Naive thymus-derived CD4-positive, alpha-beta T cell (primary cell): ENCODE measurements at regions not wholly inside any gene's neighbourhood (a gene's known extent, or its start where the extent isn't known, plus 50 kb on each side); places are given as distances from the start of the nearest gene placed in this dataset.

Source experiments
- ATAC-seq: fragments of 150-1000 bp; cut with Tn5 transposase; 2 replicates; pipeline ENCODE4 v1.10.0; 2021; ENCODE audit warnings: mild to moderate bottlenecking, moderate library complexity
- CTCF ChIA-PET: fragments of 350-600 bp; sonication (Branson Sonifier 250); formaldehyde crosslinking; loops from one replicate; lab custom pipeline; 2021; ENCODE audit warnings: antibody characterized with exemption; lab: Charles Lee
- POLR2A ChIA-PET: fragments of 350-600 bp; sonication (Branson Sonifier 250); formaldehyde crosslinking; loops from one replicate; lab custom pipeline; 2021; ENCODE audit warnings: antibody characterized with exemption, inconsistent platforms; lab: Charles Lee
- DNase-seq, 9 donors: peaks; one replicate each; pipeline versions ENCODE4 v3.0.0 to v3.0.0-alpha.2; 2020 to 2022; ENCODE audit warnings: mixed read lengths in 1 of 9
- H3K27ac ChIP-seq: one replicate; pipeline ENCODE4 v1.7.0; 2013; ENCODE audit warnings: mild to moderate bottlenecking, low read depth, low read length, moderate library complexity
- H3K27me3 ChIP-seq, 2 donors: one replicate each; pipeline ENCODE4 v1.7.0; 2013; ENCODE audit warnings: low read length in 2 of 2, mild to moderate bottlenecking in 2 of 2, moderate library complexity in 2 of 2; ENCODE audit not compliant: control insufficient read depth in 2 of 2, insufficient read depth in 2 of 2
- H3K36me3 ChIP-seq, 3 experiments: 1 replicate in 2 of 3; 2 replicates in 1 of 3; pipeline ENCODE4 v1.7.0; 2013; ENCODE audit warnings: low read length in 3 of 3, mild to moderate bottlenecking in 3 of 3, moderate library complexity in 1 of 3; ENCODE audit not compliant: insufficient read depth in 3 of 3, control insufficient read depth in 2 of 3
- H3K4me1 ChIP-seq, 2 donors: one replicate each; pipeline ENCODE4 v1.7.0; 2013; ENCODE audit warnings: low read length in 2 of 2, mild to moderate bottlenecking in 2 of 2, moderate library complexity in 1 of 2; ENCODE audit not compliant: control insufficient read depth in 2 of 2, insufficient read depth in 2 of 2
- H3K4me3 ChIP-seq: 2 replicates; pipeline ENCODE4 v1.7.0; 2013; ENCODE audit warnings: mild to moderate bottlenecking, low read length
- H3K9me3 ChIP-seq, 3 experiments: 1 replicate in 2 of 3; 2 replicates in 1 of 3; pipeline ENCODE4 v1.7.0; 2013; ENCODE audit warnings: low read length in 3 of 3; ENCODE audit not compliant: control insufficient read depth in 2 of 3
- H3K27ac Mint-ChIP-seq, 9 donors: one replicate each; pipeline ENCODE4 v1.8.0; 2020 to 2022; ENCODE audit warnings: mixed read lengths in 9 of 9, mild to moderate bottlenecking in 8 of 9, moderate library complexity in 5 of 9, inconsistent platforms in 2 of 9
- H3K27me3 Mint-ChIP-seq, 5 donors: one replicate each; pipeline ENCODE4 v1.8.0; 2021 to 2022; ENCODE audit warnings: mixed read lengths in 5 of 5, mild to moderate bottlenecking in 1 of 5
- H3K36me3 Mint-ChIP-seq, 5 donors: one replicate each; pipeline ENCODE4 v1.8.0; 2020 to 2022; ENCODE audit warnings: mixed read lengths in 5 of 5, mild to moderate bottlenecking in 3 of 5, inconsistent platforms in 1 of 5
- H3K4me1 Mint-ChIP-seq, 7 donors: one replicate each; pipeline ENCODE4 v1.8.0; 2020 to 2022; ENCODE audit warnings: mixed read lengths in 7 of 7, mild to moderate bottlenecking in 3 of 7, inconsistent platforms in 1 of 7
- H3K4me3 Mint-ChIP-seq, 10 donors: one replicate each; pipeline ENCODE4 v1.8.0; 2020 to 2022; ENCODE audit warnings: mild to moderate bottlenecking in 10 of 10, mixed read lengths in 10 of 10, moderate library complexity in 6 of 10, inconsistent platforms in 2 of 10
- H3K9me3 Mint-ChIP-seq, 11 donors: one replicate each; pipeline ENCODE4 v1.8.0; 2020 to 2022; ENCODE audit warnings: mixed read lengths in 11 of 11, mild to moderate bottlenecking in 4 of 11, inconsistent platforms in 1 of 11, moderate library complexity in 1 of 11
- intact Hi-C, 2 donors: fragments of 100-400 bp; cut with micrococcal nuclease; formaldehyde crosslinking; loops; one replicate each; pipeline ENCODE4 v1.15.1; 2023

- H3K9me3 ChIP-seq, result no peaks in the 10 kb centered on the region
- peaks cover 0 to 2% (median 0%) of the 10 kb centered on the region in 7 donors for H3K4me1 Mint-ChIP-seq
- H3K27ac ChIP-seq, result no peak overlapping the region
- H3K4me1 ChIP-seq, result no peaks in the 10 kb centered on the region
- no peaks in the 10 kb centered on the region for H3K36me3 Mint-ChIP-seq
- H3K4me3 Mint-ChIP-seq, result no peak overlapping the region
- CTCF ChIA-PET, result no interaction called here
- no peaks in the 10 kb centered on the region for H3K36me3 ChIP-seq
- POLR2A ChIA-PET, result no interaction called here
- peaks cover 0 to 1% (median 0%) of the 10 kb centered on the region in 11 donors for H3K9me3 Mint-ChIP-seq
- ATAC-seq (no peak), DNase-seq (no peak)
- no peak overlapping the region for H3K27ac Mint-ChIP-seq
- H3K27me3 ChIP-seq, result no peaks in the 10 kb centered on the region
- H3K27me3 Mint-ChIP-seq, result peaks cover 4 to 16% (median 12%) of the 10 kb centered on the region in 5 donors
- no peak overlapping the region for H3K4me3 ChIP-seq
- intact Hi-C loops, result no loop called here
Measured at GRCh38 chr5:133736512-133736911, 124.2 kb upstream of the FSTL4 start.

- Histone ChIP-seq H3K27me3 (no peaks in the 10 kb centered on the region), H3K27ac (no peak overlapping the region), H3K4me1 (no peaks in the 10 kb centered on the region), H3K9me3 (no peaks in the 10 kb centered on the region), H3K36me3 (no peaks in the 10 kb centered on the region), H3K4me3 (no peak overlapping the region)
- Mint-ChIP-seq H3K27me3 (peaks cover 4 to 10% (median 7%) of the 10 kb centered on the region in 5 donors), H3K4me3 (no peak overlapping the region), H3K27ac (no peak overlapping the region), H3K36me3 (no peaks in the 10 kb centered on the region), H3K9me3 (peaks cover 0 to 4% (median 0%) of the 10 kb centered on the region in 11 donors), H3K4me1 (peaks cover 0 to 2% (median 0%) of the 10 kb centered on the region in 7 donors)
- intact Hi-C loops, result no loop called here
- ATAC-seq, result no peak
- POLR2A ChIA-PET, result no interaction called here
- CTCF ChIA-PET, result no interaction called here
- DNase-seq, result no peak
Measured at GRCh38 chr5:133735346-133735745, 123.0 kb upstream of the FSTL4 start.

DNA sequence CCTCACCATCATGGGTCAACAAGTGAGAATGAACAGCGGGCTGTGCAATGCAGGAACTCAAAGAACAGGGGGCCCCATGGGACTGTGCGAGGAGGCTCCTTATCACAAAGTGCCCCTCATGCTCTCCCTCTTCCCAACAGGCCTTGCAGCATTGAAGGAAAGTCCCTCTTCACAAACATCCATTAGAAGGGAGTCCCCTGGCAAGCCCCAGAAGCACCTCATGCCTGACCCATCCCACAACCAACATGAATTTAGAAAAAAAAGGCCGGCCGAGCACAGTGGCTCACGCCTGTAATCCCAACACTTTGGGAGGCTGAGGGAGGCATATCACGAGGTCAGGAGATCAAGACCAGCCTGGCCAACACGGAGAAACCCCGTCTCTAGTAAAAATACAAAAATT lies 122.6 kb upstream of the FSTL4 start:
- ChIA-PET POLR2A (no interaction called here), CTCF (no interaction called here)
- H3K9me3 Mint-ChIP-seq, result peaks cover 0 to 5% (median 0%) of the 10 kb centered on the region in 11 donors
- H3K36me3 ChIP-seq, result no peaks in the 10 kb centered on the region
- intact Hi-C loops, result no loop called here
- no peak overlapping the region for H3K4me3 Mint-ChIP-seq
- H3K4me3 ChIP-seq, result no peak overlapping the region
- no peaks in the 10 kb centered on the region for H3K27me3 ChIP-seq
- peaks cover 0 to 2% (median 0%) of the 10 kb centered on the region in 7 donors for H3K4me1 Mint-ChIP-seq
- H3K36me3 Mint-ChIP-seq, result no peaks in the 10 kb centered on the region
- H3K27me3 Mint-ChIP-seq, result peaks cover 4 to 10% (median 7%) of the 10 kb centered on the region in 5 donors
- no peak overlapping the region for H3K27ac ChIP-seq
- ATAC-seq (no peak), DNase-seq (no peak)
- no peak overlapping the region for H3K27ac Mint-ChIP-seq
- H3K4me1 ChIP-seq, result no peaks in the 10 kb centered on the region
- no peaks in the 10 kb centered on the region for H3K9me3 ChIP-seq

GRCh38 chr5:133732536-133732935 lies 120.2 kb upstream of the FSTL4 start:
- H3K9me3 Mint-ChIP-seq, result peaks cover 0 to 7% (median 0%) of the 10 kb centered on the region in 11 donors
- H3K36me3 ChIP-seq, result no peaks in the 10 kb centered on the region

GRCh38 chr5:133731951-133732350 lies 119.6 kb upstream of the FSTL4 start:
- Histone ChIP-seq H3K27ac (no peak overlapping the region), H3K27me3 (no peaks in the 10 kb centered on the region), H3K9me3 (no peaks in the 10 kb centered on the region), H3K36me3 (no peaks in the 10 kb centered on the region), H3K4me1 (no peaks in the 10 kb centered on the region), H3K4me3 (no peak overlapping the region)
- ATAC-seq (no peak), DNase-seq (no peak)
- Mint-ChIP-seq H3K4me3 (no peak overlapping the region), H3K27me3 (peaks cover 4 to 20% (median 11%) of the 10 kb centered on the region in 5 donors), H3K9me3 (peaks cover 0 to 7% (median 0%) of the 10 kb centered on the region in 11 donors), H3K36me3 (no peaks in the 10 kb centered on the region), H3K4me1 (no peaks in the 10 kb centered on the region), H3K27ac (no peak overlapping the region)
- POLR2A ChIA-PET, result no interaction called here
- intact Hi-C loops, result no loop called here
- CTCF ChIA-PET, result no interaction called here

More at GRCh38 chr5:133732536-133732935, 120.2 kb upstream of the FSTL4 start:
- no peaks in the 10 kb centered on the region for H3K4me1 ChIP-seq
- no peaks in the 10 kb centered on the region for H3K9me3 ChIP-seq
- H3K27me3 ChIP-seq, result no peaks in the 10 kb centered on the region
- ChIA-PET POLR2A (no interaction called here), CTCF (no interaction called here)
- no peak overlapping the region for H3K27ac ChIP-seq
- Mint-ChIP-seq H3K4me3 (no peak overlapping the region), H3K27ac (no peak overlapping the region), H3K4me1 (peaks cover 0 to 2% (median 0%) of the 10 kb centered on the region in 7 donors), H3K27me3 (peaks cover 4 to 20% (median 11%) of the 10 kb centered on the region in 5 donors), H3K36me3 (no peaks in the 10 kb centered on the region)
- no peak for DNase-seq
- intact Hi-C loops, result no loop called here
- no peak overlapping the region for H3K4me3 ChIP-seq
- ATAC-seq, result no peak

DNA sequence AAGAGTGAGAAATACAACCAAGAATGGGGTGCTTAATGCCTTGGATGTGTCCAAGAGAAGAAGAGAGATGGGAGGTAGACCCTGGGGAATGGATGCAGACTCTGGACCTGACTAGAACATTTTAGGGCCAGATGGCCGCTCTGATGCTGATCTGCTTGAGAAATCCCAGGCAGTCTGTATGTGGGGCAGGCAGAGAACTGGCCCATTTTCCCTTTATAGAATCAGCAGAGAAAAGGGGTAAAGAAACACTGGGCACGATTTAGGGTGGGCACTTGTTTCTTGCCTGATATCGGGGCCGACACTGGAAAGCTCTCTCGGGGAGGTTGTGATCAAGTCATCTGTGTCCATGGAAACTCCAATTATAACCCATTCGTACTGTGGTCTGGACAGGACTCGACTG lies 118.5 kb upstream of the FSTL4 start:
- peaks cover 0 to 7% (median 0%) of the 10 kb centered on the region in 11 donors for H3K9me3 Mint-ChIP-seq
- no peaks in the 10 kb centered on the region for H3K9me3 ChIP-seq
- DNase-seq (no peak), ATAC-seq (no peak)
- POLR2A ChIA-PET, result no interaction called here
- CTCF ChIA-PET, result no interaction called here
- H3K27me3 ChIP-seq, result no peaks in the 10 kb centered on the region
- no peak overlapping the region for H3K27ac ChIP-seq
- intact Hi-C loops, result no loop called here
- H3K36me3 Mint-ChIP-seq, result no peaks in the 10 kb centered on the region
- no peaks in the 10 kb centered on the region for H3K36me3 ChIP-seq
- no peaks in the 10 kb centered on the region for H3K4me1 ChIP-seq
- H3K4me1 Mint-ChIP-seq, result no peaks in the 10 kb centered on the region
- no peak overlapping the region for H3K4me3 ChIP-seq
- H3K27ac Mint-ChIP-seq, result no peak overlapping the region
- peaks cover 10 to 28% (median 15%) of the 10 kb centered on the region in 5 donors for H3K27me3 Mint-ChIP-seq
- H3K4me3 Mint-ChIP-seq, result no peak overlapping the region

DNA sequence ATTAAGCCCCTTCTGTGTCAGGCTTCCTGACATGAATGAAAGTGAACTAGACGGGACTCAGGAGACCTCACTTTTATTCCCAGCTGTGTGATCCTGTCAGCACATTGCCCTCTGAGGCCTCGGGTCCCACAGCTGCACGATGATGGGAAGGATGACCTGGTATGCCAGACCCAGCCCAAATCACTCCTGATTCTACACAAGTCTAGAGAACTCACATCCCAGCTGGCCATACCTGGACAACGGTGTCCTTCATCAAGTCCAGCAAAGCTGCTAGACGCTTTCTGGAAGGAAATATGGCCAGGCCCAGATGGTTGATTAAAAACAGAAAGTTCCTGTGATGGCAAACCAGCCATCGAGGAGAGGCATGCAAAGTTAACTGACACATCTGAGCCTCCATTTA lies 118.0 kb upstream of the FSTL4 start:
- Histone ChIP-seq H3K9me3 (no peaks in the 10 kb centered on the region), H3K27me3 (no peaks in the 10 kb centered on the region), H3K4me1 (no peaks in the 10 kb centered on the region), H3K27ac (no peak overlapping the region), H3K4me3 (no peak overlapping the region), H3K36me3 (no peaks in the 10 kb centered on the region)
- ATAC-seq (no peak), DNase-seq (no peak)
- Mint-ChIP-seq H3K9me3 (peaks cover 0 to 7% (median 0%) of the 10 kb centered on the region in 11 donors), H3K4me3 (no peak overlapping the region), H3K27me3 (peaks cover 10 to 26% (median 15%) of the 10 kb centered on the region in 5 donors), H3K36me3 (no peaks in the 10 kb centered on the region), H3K27ac (no peak overlapping the region), H3K4me1 (no peaks in the 10 kb centered on the region)
- intact Hi-C loops, result no loop called here
- ChIA-PET POLR2A (no interaction called here), CTCF (no interaction called here)
